ENCODE measurements at regions not wholly inside any gene's neighbourhood (a gene's known extent, or its start where the extent isn't known, plus 50 kb on each side); places are given as distances from the start of the nearest gene placed in this dataset.

GRCh38 chr18:65458871-65459270, 291.9 kb upstream of the CDH7 start:
- no peak for DNase-seq (ENCODE audit: low read depth)
- no peak overlapping the region for H3K4me3 ChIP-seq (ENCODE audit: low read depth, low read length)
- TF ChIP-seq MYC (IDR thresholded peaks at IDR 0.05; ENCODE audit: low read depth, low read length) (no peak), POLR2A (IDR thresholded peaks at IDR 0.05; ENCODE audit: extremely low read depth, insufficient read length) (no peak), CTCF (IDR thresholded peaks at IDR 0.05; ENCODE audit: low read depth, low read length) (no peak)
- TF ChIP-seq, protein P1, sequence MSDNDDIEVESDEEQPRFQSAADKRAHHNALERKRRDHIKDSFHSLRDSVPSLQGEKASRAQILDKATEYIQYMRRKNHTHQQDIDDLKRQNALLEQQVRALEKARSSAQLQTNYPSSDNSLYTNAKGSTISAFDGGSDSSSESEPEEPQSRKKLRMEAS (IDR thresholded peaks at IDR 0.05; ENCODE audit: low read depth, low read length), result no peak

DNA sequence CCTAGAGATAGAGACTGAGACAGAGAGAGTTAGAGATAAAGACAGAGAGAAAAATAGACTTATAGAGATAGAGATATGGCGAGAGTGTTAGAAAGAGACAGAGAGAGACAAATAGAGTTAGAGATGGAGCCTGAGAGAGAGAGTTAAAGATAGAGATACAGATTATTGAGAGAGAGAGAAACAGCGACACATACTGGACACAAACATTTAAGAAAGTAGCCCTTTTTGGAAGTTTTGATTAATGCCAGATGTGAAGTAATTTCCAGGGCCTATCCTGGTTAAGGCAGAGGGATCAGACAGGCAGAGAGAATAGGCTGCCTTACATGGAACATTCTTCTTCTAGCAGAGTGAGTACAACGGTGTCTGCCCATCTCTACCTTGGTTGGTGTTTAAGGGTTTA, 311.6 kb upstream of the CDH7 start:
- TF ChIP-seq, protein P1 (IDR thresholded peaks at IDR 0.05; ENCODE audit: low read depth, low read length), result no peak
- TF ChIP-seq POLR2A (IDR thresholded peaks at IDR 0.05; ENCODE audit: extremely low read depth, insufficient read length) (no peak), MYC (IDR thresholded peaks at IDR 0.05; ENCODE audit: low read depth, low read length) (no peak), CTCF (IDR thresholded peaks at IDR 0.05; ENCODE audit: low read depth, low read length) (no peak)
- DNase-seq (ENCODE audit: low read depth), result peak; percentile 6
- H3K4me3 ChIP-seq (ENCODE audit: low read depth, low read length), result no peak overlapping the region

DNA sequence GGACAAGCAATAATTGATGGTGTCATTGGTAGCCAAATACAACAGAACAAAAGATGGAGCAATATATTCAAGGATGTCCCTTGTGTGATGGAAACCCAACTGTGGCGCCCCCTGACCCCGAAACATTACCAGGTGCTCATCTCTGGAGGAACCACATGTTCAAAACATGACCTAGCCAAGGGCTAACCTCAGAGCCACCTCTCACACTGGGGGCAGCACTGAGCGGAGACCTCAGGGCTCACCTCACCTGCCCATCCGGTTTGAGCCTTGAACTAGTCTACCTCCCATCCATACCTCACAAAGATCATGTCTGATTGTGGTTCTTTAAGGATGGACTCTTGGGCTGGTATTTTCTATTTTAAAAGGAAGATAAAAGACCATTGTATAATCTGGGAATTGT, 314.4 kb upstream of the CDH7 start:
- no peak overlapping the region for H3K4me3 ChIP-seq (ENCODE audit: low read depth, low read length)
- TF ChIP-seq, protein P1 (IDR thresholded peaks at IDR 0.05; ENCODE audit: low read depth, low read length), result no peak
- TF ChIP-seq POLR2A (IDR thresholded peaks at IDR 0.05; ENCODE audit: extremely low read depth, insufficient read length) (no peak), MYC (IDR thresholded peaks at IDR 0.05; ENCODE audit: low read depth, low read length) (no peak), CTCF (IDR thresholded peaks at IDR 0.05; ENCODE audit: low read depth, low read length) (no peak)
- DNase-seq (ENCODE audit: low read depth), result no peak

DNA sequence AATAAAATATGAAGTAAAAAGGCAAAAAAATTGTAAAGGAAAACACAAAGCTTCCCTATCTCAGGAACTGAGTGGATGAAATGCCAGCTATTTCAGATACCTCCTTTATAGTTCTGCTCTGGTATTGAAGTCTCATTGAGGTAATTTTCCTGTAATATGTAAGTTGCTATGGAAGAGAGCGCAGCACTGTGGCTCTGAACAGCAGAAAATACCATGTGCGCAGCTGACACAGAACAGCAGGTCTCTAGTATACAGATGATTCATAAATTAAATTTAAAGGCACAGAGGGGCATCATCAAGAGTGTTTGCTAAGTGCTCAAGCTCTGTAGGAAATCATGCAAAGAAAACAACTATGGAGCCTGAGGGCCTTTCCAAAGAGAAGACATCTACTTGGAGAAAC, 315.3 kb upstream of the CDH7 start:
- no peak overlapping the region for H3K4me3 ChIP-seq (ENCODE audit: low read depth, low read length)
- DNase-seq (ENCODE audit: low read depth), result no peak
- TF ChIP-seq, protein P1 (IDR thresholded peaks at IDR 0.05; ENCODE audit: low read depth, low read length), result no peak
- TF ChIP-seq MYC (IDR thresholded peaks at IDR 0.05; ENCODE audit: low read depth, low read length) (no peak), CTCF (IDR thresholded peaks at IDR 0.05; ENCODE audit: low read depth, low read length) (no peak), POLR2A (IDR thresholded peaks at IDR 0.05; ENCODE audit: extremely low read depth, insufficient read length) (no peak)

DNA sequence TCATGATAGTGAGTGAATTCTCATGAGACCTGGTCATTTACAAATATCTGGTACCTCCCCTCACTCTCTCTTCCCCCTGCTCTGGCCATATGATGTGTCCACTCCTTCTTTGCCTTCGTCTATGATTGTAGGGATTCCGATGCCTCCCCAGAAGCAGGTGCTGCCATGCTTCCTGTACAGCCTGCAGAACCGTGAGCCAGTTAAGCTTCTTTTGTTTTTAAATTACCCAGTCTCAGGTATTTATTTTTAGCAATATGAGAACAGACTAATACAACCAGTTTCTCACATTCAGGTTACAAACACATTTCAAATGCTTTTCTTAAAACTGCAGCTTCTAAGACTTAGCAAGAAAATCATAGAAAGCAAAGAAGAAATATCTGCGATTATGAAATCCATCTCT, 321.2 kb upstream of the CDH7 start:
- DNase-seq (ENCODE audit: low read depth), result no peak

More for the DNA sequence above, 321.2 kb upstream of the CDH7 start:
- no peak overlapping the region for H3K4me3 ChIP-seq (ENCODE audit: low read depth, low read length)
- TF ChIP-seq, protein P1 (IDR thresholded peaks at IDR 0.05; ENCODE audit: low read depth, low read length), result no peak
- no peak for TF ChIP-seq POLR2A (IDR thresholded peaks at IDR 0.05; ENCODE audit: extremely low read depth, insufficient read length)
- no peak for TF ChIP-seq CTCF (IDR thresholded peaks at IDR 0.05; ENCODE audit: low read depth, low read length)
- no peak for TF ChIP-seq MYC (IDR thresholded peaks at IDR 0.05; ENCODE audit: low read depth, low read length)
